ENCODE measurements at regions not wholly inside any gene's neighbourhood (a gene's known extent, or its start where the extent isn't known, plus 50 kb on each side); places are given as distances from the start of the nearest gene placed in this dataset.

DNA sequence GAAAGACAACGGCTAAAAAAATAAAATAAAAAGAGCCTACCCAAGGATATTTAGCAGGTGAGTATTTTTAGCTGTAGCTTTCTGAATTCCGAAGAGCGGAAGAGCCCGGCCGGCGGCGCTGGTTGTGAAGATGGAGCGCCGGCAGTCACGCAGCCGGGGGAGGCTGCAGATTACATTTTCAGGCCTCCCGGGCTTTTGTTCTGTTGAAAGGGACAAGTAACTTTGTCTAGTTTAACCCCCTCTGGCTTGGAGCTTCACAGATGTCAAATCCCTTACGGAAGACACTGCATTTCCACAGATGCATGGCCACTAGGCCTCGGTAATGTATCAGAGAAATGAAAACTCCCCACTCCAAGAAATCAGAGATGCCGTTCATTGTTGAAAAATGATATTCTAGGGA lies 497.6 kb upstream of the MKI67 start:
- H3K4me2 ChIP-seq (ENCODE audit: low read length), result no peak overlapping the region
- H3K9me3 ChIP-seq (ENCODE audit: low read length), result no peaks in the 10 kb centered on the region
- no peaks in the 10 kb centered on the region for H3K27me3 ChIP-seq (ENCODE audit: insufficient read depth, low read depth, low read length)
- no peak overlapping the region for H3K4me3 ChIP-seq (ENCODE audit: low read length)
- no peak overlapping the region for H2AFZ ChIP-seq (ENCODE audit: low read depth, low read length)
- TF ChIP-seq EZH2 (IDR thresholded peaks at IDR 0.05; ENCODE audit: borderline replicate concordance, insufficient read depth, low read length, poor library complexity, severe bottlenecking) (no peak), MXI1 (conservative IDR thresholded peaks at IDR 0.05; ENCODE audit: poor library complexity, severe bottlenecking) (no peak), RAD21 (conservative IDR thresholded peaks at IDR 0.05) (no peak)
- no peak overlapping the region for H3K9ac ChIP-seq (ENCODE audit: low read length)
- H3K79me2 ChIP-seq (replicated peaks; ENCODE audit: insufficient read depth, low read length), result no peaks in the 10 kb centered on the region
- no peaks in the 10 kb centered on the region for H3F3A ChIP-seq (ENCODE audit: insufficient read depth, low read length, poor library complexity, severe bottlenecking)
- no peak overlapping the region for H3K27ac ChIP-seq (ENCODE audit: low read length)
- H3K9me2 ChIP-seq (ENCODE audit: insufficient read depth, low read length), result no peaks in the 10 kb centered on the region
- H4K20me1 ChIP-seq (ENCODE audit: insufficient read depth), result no peaks in the 10 kb centered on the region
- H3K36me3 ChIP-seq (ENCODE audit: insufficient read depth, low read length), result no peaks in the 10 kb centered on the region

DNA sequence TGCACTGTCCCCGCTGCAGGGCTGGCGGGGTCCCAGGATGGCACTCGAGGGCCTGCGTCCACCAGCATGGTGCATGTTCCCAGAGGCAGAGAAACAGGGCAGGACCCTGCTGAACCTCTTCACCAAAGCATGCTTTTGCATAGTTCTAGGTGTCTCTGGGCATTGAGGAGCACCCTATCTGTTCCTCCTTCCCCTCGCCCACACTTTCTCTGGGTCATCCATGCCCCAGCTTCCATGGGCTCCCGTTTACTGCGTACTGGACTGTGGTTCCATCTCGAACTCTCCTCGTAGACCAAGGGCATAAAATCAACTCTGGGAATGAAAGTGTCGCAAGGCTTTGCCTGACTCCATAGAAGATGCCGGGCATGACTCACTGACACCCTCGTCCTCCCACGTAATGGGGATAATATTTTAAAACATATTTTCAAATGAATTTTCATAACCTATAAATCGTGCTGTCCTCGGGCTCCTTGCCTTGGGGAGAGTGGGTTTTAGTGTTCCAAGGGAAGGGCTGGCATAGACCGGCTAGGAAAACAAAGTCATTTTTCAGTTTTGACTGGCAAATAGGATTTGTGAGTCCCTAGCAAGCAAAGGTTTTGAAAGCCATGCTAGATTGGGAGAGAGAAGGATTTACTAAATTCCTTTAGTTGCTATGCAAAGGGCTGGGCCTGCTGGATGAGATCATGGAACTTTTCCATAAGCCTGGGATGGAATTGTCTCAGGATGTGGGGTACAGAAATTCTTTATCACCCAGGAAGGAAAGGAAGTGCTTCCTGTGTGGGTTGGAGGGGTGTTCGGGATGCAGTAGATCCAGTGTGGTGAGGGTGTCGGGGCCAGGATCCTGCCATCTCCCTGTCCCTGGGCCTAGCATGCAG lies 498.7 kb upstream of the MKI67 start:
- Histone ChIP-seq H3K9me2 (ENCODE audit: insufficient read depth, low read length) (no peaks in the 10 kb centered on the region), H3K79me2 (replicated peaks; ENCODE audit: insufficient read depth, low read length) (no peaks in the 10 kb centered on the region), H3K9me3 (ENCODE audit: low read length) (no peaks in the 10 kb centered on the region), H3K27me3 (ENCODE audit: insufficient read depth, low read depth, low read length) (no peaks in the 10 kb centered on the region), H3K9ac (ENCODE audit: low read length) (no peak overlapping the region), H3K4me2 (ENCODE audit: low read length) (no peak overlapping the region), H4K20me1 (ENCODE audit: insufficient read depth) (no peaks in the 10 kb centered on the region), H3F3A (ENCODE audit: insufficient read depth, low read length, poor library complexity, severe bottlenecking) (no peaks in the 10 kb centered on the region), H3K36me3 (ENCODE audit: insufficient read depth, low read length) (no peaks in the 10 kb centered on the region), H3K27ac (ENCODE audit: low read length) (no peak overlapping the region), H3K4me3 (ENCODE audit: low read length) (no peak overlapping the region), H2AFZ (ENCODE audit: low read depth, low read length) (no peak overlapping the region)
- no peak for TF ChIP-seq TAF1 (IDR thresholded peaks at IDR 0.05; ENCODE audit: low read depth)
- no peak for TF ChIP-seq RAD21 (conservative IDR thresholded peaks at IDR 0.05)
- TF ChIP-seq MXI1 (conservative IDR thresholded peaks at IDR 0.05; ENCODE audit: poor library complexity, severe bottlenecking), result no peak
- TF ChIP-seq POLR2AphosphoS5 (IDR thresholded peaks at IDR 0.05), result no peak
- TF ChIP-seq, protein P1, sequence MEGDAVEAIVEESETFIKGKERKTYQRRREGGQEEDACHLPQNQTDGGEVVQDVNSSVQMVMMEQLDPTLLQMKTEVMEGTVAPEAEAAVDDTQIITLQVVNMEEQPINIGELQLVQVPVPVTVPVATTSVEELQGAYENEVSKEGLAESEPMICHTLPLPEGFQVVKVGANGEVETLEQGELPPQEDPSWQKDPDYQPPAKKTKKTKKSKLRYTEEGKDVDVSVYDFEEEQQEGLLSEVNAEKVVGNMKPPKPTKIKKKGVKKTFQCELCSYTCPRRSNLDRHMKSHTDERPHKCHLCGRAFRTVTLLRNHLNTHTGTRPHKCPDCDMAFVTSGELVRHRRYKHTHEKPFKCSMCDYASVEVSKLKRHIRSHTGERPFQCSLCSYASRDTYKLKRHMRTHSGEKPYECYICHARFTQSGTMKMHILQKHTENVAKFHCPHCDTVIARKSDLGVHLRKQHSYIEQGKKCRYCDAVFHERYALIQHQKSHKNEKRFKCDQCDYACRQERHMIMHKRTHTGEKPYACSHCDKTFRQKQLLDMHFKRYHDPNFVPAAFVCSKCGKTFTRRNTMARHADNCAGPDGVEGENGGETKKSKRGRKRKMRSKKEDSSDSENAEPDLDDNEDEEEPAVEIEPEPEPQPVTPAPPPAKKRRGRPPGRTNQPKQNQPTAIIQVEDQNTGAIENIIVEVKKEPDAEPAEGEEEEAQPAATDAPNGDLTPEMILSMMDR (IDR thresholded peaks at IDR 0.05; ENCODE audit: poor library complexity, severe bottlenecking), result no peak
- no peak for TF ChIP-seq EZH2 (IDR thresholded peaks at IDR 0.05; ENCODE audit: borderline replicate concordance, insufficient read depth, low read length, poor library complexity, severe bottlenecking)
- no peak for TF ChIP-seq SMC3 (conservative IDR thresholded peaks at IDR 0.05; ENCODE audit: poor library complexity)
- TF ChIP-seq, protein P2, sequence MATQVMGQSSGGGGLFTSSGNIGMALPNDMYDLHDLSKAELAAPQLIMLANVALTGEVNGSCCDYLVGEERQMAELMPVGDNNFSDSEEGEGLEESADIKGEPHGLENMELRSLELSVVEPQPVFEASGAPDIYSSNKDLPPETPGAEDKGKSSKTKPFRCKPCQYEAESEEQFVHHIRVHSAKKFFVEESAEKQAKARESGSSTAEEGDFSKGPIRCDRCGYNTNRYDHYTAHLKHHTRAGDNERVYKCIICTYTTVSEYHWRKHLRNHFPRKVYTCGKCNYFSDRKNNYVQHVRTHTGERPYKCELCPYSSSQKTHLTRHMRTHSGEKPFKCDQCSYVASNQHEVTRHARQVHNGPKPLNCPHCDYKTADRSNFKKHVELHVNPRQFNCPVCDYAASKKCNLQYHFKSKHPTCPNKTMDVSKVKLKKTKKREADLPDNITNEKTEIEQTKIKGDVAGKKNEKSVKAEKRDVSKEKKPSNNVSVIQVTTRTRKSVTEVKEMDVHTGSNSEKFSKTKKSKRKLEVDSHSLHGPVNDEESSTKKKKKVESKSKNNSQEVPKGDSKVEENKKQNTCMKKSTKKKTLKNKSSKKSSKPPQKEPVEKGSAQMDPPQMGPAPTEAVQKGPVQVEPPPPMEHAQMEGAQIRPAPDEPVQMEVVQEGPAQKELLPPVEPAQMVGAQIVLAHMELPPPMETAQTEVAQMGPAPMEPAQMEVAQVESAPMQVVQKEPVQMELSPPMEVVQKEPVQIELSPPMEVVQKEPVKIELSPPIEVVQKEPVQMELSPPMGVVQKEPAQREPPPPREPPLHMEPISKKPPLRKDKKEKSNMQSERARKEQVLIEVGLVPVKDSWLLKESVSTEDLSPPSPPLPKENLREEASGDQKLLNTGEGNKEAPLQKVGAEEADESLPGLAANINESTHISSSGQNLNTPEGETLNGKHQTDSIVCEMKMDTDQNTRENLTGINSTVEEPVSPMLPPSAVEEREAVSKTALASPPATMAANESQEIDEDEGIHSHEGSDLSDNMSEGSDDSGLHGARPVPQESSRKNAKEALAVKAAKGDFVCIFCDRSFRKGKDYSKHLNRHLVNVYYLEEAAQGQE (IDR thresholded peaks at IDR 0.05; ENCODE audit: borderline replicate concordance), result no peak
- TF ChIP-seq EP300 (conservative IDR thresholded peaks at IDR 0.05; ENCODE audit: poor library complexity, severe bottlenecking), result no peak
